ENCODE measurements at regions not wholly inside any gene's neighbourhood (a gene's known extent, or its start where the extent isn't known, plus 50 kb on each side); places are given as distances from the start of the nearest gene placed in this dataset.

DNA sequence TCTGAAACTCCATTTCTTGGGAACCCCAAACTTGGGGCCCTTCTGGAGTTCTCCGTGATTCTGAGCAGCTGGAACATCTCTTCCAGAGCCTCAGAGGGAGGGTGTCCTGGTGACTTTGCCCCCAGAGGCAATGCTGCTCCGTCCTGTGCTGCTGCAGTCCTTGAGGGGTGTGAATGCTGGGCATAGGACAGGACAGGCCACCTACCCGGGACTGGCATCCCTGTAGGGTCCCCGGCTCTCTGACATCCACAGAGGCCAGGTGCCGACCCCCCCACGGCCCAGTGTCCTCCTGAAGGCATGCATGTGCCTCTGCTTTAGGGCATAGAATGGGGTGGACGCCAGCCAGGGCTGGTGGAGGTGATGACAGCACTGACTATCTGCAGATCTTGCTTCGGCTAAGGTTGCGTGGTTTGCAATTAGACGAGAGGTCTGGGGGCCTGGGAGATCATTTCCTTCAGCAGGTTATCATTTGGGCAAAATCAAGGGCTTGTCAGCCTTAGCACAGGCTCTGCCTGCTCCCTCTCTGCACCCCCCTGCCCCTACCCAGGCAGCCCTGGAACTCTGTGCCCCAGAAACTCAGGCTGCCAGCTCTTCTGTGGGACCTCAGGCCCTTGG is 136.9 kb upstream of the GPR26 start:
- Histone ChIP-seq H3K4me3 (ENCODE audit: control insufficient read depth in 2 of 3, extremely low read depth in 1 of 3, insufficient read depth in 2 of 3, low read depth in 1 of 3, low read length in 3 of 3) (no peak overlapping the region), H3K4me1 (ENCODE audit: control insufficient read depth, extremely low read depth, insufficient read depth, low read length) (no peaks in the 10 kb centered on the region), H3K36me3 (ENCODE audit: control insufficient read depth in 2 of 2, extremely low read depth in 1 of 2, insufficient read depth in 2 of 2, low read length in 2 of 2) (no peaks in the 10 kb centered on the region), H4K20me1 (ENCODE audit: control insufficient read depth, extremely low read depth, insufficient read depth, low read length) (no peaks in the 10 kb centered on the region), H3K27ac (ENCODE audit: control insufficient read depth, insufficient read depth, low read length) (no peak overlapping the region), H3K4me2 (ENCODE audit: control insufficient read depth, extremely low read depth, insufficient read depth, low read depth, low read length) (no peak overlapping the region), H3K27me3 (ENCODE audit: control insufficient read depth, extremely low read depth, insufficient read depth, low read length) (no peaks in the 10 kb centered on the region), H2AFZ (ENCODE audit: control insufficient read depth, low read length) (no peak overlapping the region), H3K9me1 (ENCODE audit: control insufficient read depth, extremely low read depth, insufficient read depth, low read length) (no peaks in the 10 kb centered on the region), H3K9ac (ENCODE audit: control insufficient read depth, extremely low read depth, insufficient read depth, low read length) (no peak overlapping the region), H3K79me2 (ENCODE audit: control insufficient read depth, insufficient read depth, low read length) (no peaks in the 10 kb centered on the region), H3K9me3 (ENCODE audit: control insufficient read depth, low read depth, low read length) (no peaks in the 10 kb centered on the region)
- TF ChIP-seq, protein P1, sequence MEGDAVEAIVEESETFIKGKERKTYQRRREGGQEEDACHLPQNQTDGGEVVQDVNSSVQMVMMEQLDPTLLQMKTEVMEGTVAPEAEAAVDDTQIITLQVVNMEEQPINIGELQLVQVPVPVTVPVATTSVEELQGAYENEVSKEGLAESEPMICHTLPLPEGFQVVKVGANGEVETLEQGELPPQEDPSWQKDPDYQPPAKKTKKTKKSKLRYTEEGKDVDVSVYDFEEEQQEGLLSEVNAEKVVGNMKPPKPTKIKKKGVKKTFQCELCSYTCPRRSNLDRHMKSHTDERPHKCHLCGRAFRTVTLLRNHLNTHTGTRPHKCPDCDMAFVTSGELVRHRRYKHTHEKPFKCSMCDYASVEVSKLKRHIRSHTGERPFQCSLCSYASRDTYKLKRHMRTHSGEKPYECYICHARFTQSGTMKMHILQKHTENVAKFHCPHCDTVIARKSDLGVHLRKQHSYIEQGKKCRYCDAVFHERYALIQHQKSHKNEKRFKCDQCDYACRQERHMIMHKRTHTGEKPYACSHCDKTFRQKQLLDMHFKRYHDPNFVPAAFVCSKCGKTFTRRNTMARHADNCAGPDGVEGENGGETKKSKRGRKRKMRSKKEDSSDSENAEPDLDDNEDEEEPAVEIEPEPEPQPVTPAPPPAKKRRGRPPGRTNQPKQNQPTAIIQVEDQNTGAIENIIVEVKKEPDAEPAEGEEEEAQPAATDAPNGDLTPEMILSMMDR (optimal IDR thresholded peaks at IDR 0.05 in 1 of 3, IDR thresholded peaks at IDR 0.05 in 1 of 3, conservative IDR thresholded peaks at IDR 0.05 in 1 of 3; ENCODE audit: extremely low read depth in 1 of 3, insufficient read depth in 2 of 3, low read length in 3 of 3): no peak
- TF ChIP-seq EZH2 (IDR thresholded peaks at IDR 0.05; ENCODE audit: low read length): no peak
- dilution Hi-C loops (cut with MboI; ENCODE audit: extremely low pct_ligation_motif_present, low sequenced_read_pairs): no loop called here
- DNase-seq (ENCODE audit: low read depth, low spot score) (no peak), FAIRE-seq (no peak)

DNA sequence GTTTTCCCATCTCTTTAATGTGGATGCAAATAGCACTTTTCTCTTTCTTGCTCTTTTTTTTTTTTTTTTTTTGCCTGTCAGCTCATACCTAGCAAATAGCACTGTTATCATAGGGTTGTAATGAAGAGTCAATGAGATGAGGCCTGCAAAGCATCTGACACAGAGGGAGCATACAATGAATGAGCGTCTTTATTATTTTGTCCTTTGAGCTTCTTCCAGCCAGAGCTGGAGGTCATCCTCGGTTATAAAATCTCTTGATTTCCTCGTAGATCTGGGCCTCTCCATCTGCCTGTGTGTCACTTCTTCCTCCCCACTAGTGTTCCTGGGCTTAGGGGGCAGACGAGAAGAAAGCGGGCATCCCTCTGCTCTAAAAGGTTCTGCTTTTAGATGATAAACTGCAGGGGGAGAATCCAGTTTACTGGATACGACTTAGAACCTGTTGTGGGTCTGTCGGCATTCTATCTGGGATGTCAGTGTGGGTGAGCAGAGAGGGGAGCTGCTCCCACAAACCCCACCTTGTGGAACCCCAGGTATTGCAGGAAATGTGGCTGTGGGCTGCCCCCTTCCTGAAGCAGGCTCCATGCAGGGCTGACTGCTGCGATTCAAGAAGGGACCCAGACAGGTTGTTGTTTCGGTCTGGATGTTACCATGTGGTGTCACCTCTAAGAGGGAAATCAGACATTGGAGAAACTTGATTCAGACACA is 135.8 kb upstream of the GPR26 start:
- Histone ChIP-seq H3K9me1 (ENCODE audit: control insufficient read depth, extremely low read depth, insufficient read depth, low read length) (no peaks in the 10 kb centered on the region), H3K4me2 (ENCODE audit: control insufficient read depth, extremely low read depth, insufficient read depth, low read depth, low read length) (no peak overlapping the region), H3K4me1 (ENCODE audit: control insufficient read depth, extremely low read depth, insufficient read depth, low read length) (no peaks in the 10 kb centered on the region), H3K27ac (ENCODE audit: control insufficient read depth, insufficient read depth, low read length) (no peak overlapping the region), H2AFZ (ENCODE audit: control insufficient read depth, low read length) (no peak overlapping the region), H3K27me3 (ENCODE audit: control insufficient read depth, extremely low read depth, insufficient read depth, low read length) (no peaks in the 10 kb centered on the region), H3K9me3 (ENCODE audit: control insufficient read depth, low read depth, low read length) (no peaks in the 10 kb centered on the region), H3K9ac (ENCODE audit: control insufficient read depth, extremely low read depth, insufficient read depth, low read length) (no peak overlapping the region), H3K36me3 (ENCODE audit: control insufficient read depth in 2 of 2, extremely low read depth in 1 of 2, insufficient read depth in 2 of 2, low read length in 2 of 2) (no peaks in the 10 kb centered on the region), H4K20me1 (ENCODE audit: control insufficient read depth, extremely low read depth, insufficient read depth, low read length) (no peaks in the 10 kb centered on the region), H3K4me3 (ENCODE audit: control insufficient read depth in 2 of 3, extremely low read depth in 1 of 3, insufficient read depth in 2 of 3, low read depth in 1 of 3, low read length in 3 of 3) (no peak overlapping the region), H3K79me2 (ENCODE audit: control insufficient read depth, insufficient read depth, low read length) (no peaks in the 10 kb centered on the region)
- dilution Hi-C loops (cut with MboI; ENCODE audit: extremely low pct_ligation_motif_present, low sequenced_read_pairs): no loop called here
- TF ChIP-seq EZH2 (IDR thresholded peaks at IDR 0.05; ENCODE audit: low read length): no peak
- TF ChIP-seq, protein P1 (optimal IDR thresholded peaks at IDR 0.05 in 1 of 3, IDR thresholded peaks at IDR 0.05 in 1 of 3, conservative IDR thresholded peaks at IDR 0.05 in 1 of 3; ENCODE audit: extremely low read depth in 1 of 3, insufficient read depth in 2 of 3, low read length in 3 of 3): no peak
- FAIRE-seq (no peak), DNase-seq (ENCODE audit: low read depth, low spot score) (no peak)
